Ectodermal cell (in vitro differentiated cells): ENCODE measurements at regions not wholly inside any gene's neighbourhood (a gene's known extent, or its start where the extent isn't known, plus 50 kb on each side); places are given as distances from the start of the nearest gene placed in this dataset.

Experiments used
- H3K27ac ChIP-seq: 2 replicates; pipeline ENCODE4 v1.7.0; 2013; ENCODE audit warnings: mild to moderate bottlenecking, low read depth, low read length; ENCODE audit not compliant: insufficient read depth, poor library complexity, severe bottlenecking
- H3K27me3 ChIP-seq: 2 replicates; pipeline ENCODE4 v1.7.0; 2013; ENCODE audit warnings: mild to moderate bottlenecking, low read length; ENCODE audit not compliant: insufficient read depth, control insufficient read depth, poor library complexity, severe bottlenecking
- H3K36me3 ChIP-seq: one replicate; pipeline ENCODE4 v1.7.0; 2013; ENCODE audit warnings: low read length; ENCODE audit not compliant: control insufficient read depth, insufficient read depth
- H3K4me1 ChIP-seq: one replicate; pipeline ENCODE4 v1.7.0; 2013; ENCODE audit warnings: low read length; ENCODE audit not compliant: control insufficient read depth, insufficient read depth
- H3K4me3 ChIP-seq: 2 replicates; pipeline ENCODE4 v1.7.0; 2013; ENCODE audit warnings: low read depth, low read length, control low read depth; ENCODE audit not compliant: insufficient read depth
- H3K9me3 ChIP-seq: 2 replicates; pipeline ENCODE4 v1.7.0; 2013; ENCODE audit warnings: mild to moderate bottlenecking, low read length, moderate library complexity; ENCODE audit not compliant: control insufficient read depth
- WGBS, 2 experiments: methylation state at CpG; one replicate each; pipeline ENCODE4 v1.1.7; 2013; ENCODE audit warnings: missing lambda C conversion rate in 2 of 2; 5-methylcytosine and 5-hydroxymethylcytosine counted together

DNA sequence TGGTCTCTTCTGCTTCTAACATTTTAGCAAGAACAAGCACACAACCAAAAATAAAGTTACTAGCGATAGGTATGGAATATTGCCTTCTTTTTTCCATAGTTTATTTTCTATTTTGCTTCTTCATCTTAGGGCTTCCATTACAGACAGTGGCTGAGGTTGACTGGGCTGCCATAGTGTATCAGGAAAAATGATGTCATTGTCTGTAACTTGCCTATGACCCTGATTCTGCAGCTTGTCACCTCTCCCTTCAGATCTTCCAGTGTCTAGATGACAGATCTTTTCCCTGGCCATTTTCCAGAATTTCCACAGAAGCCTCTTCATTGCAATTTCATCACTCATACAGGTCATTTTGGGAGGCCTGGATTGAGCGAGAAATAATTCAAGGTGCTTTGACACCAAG lies 308.5 kb downstream of the EPHA4 start:
- Histone ChIP-seq H3K4me3 (no peak overlapping the region), H3K27me3 (no peaks in the 10 kb centered on the region), H3K9me3 (no peaks in the 10 kb centered on the region), H3K27ac (no peak overlapping the region), H3K4me1 (no peaks in the 10 kb centered on the region), H3K36me3 (no peaks in the 10 kb centered on the region)
- WGBS, 2 experiments = 96 to 97% methylated on average over 2 of the region's 2 CpGs

DNA sequence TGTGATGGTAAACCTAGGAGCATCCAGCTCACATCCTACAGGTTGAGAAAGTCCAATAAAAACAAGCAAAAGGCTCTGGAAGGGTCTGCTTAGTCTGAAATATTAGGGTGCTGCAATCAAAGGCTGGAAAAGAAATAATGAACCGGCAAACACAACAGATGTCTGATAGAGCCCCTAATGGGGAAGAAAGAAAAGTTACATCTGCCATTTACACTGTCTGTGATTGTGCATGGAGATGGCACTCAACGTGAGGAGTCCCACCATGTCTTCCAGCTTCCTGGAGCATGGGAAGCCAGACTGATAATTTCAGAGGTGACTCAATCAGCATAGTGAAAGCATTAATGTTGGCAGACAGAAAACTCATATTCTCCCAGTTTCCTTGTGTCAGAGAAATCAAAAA lies 307.8 kb downstream of the EPHA4 start:
- Histone ChIP-seq H3K4me1 (no peaks in the 10 kb centered on the region), H3K36me3 (no peaks in the 10 kb centered on the region), H3K27ac (no peak overlapping the region), H3K9me3 (no peaks in the 10 kb centered on the region), H3K4me3 (no peak overlapping the region), H3K27me3 (no peaks in the 10 kb centered on the region)
- WGBS, 2 experiments = 48% methylated on average over 2 of the region's 2 CpGs

GRCh38 chr2:221267773-221268425 lies 304.2 kb downstream of the EPHA4 start:
- Histone ChIP-seq H3K36me3 (no peaks in the 10 kb centered on the region), H3K9me3 (no peaks in the 10 kb centered on the region), H3K27me3 (no peaks in the 10 kb centered on the region), H3K4me3 (no peak overlapping the region), H3K4me1 (no peaks in the 10 kb centered on the region), H3K27ac (no peak overlapping the region)
- 96 to 99% methylated on average over 6 of the region's 6 CpGs for WGBS, 2 experiments

DNA sequence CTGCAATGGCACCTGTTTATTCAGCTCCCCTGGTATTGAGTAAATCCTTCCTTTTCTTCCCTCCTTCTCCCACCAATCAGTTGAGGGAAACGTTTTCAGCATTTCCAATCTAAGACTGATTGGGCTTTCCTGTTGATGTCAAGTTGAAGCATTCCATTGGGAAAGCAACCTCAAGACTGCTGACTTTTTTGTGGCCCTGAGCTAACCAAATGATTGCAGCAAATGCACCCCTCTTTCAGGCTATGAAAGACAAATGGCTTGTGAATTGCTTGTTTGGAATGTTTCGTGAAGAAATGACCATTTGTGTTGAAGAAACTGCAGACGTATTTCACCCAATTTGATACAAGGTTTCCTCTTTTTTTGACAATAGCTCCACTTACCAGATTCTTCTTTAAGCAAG lies 303.5 kb downstream of the EPHA4 start:
- Histone ChIP-seq H3K4me3 (no peak overlapping the region), H3K27ac (no peak overlapping the region), H3K27me3 (no peaks in the 10 kb centered on the region), H3K36me3 (no peaks in the 10 kb centered on the region), H3K4me1 (no peaks in the 10 kb centered on the region), H3K9me3 (no peaks in the 10 kb centered on the region)
- WGBS, 2 experiments = 68 to 79% methylated on average over 3 of the region's 3 CpGs

DNA sequence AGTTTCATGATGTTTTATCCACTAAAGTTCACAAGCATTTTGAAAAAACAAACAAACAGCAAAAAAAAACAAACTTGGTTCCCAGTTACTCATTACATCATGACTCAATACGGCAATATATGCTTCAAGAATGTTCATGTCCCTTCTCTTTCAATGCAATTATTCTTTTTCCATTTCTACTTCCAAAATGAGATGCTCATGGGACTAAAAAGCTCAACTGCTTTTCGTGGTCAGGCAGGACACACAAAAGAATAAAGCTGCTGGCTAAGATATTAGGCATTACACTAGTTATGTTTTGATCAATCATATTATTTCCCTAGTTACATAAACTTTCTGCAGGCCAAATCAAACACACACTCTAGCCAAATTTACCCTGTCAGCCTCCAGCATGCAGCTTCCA lies 301.3 kb downstream of the EPHA4 start:
- Histone ChIP-seq H3K4me1 (no peaks in the 10 kb centered on the region), H3K9me3 (no peaks in the 10 kb centered on the region), H3K27ac (no peak overlapping the region), H3K27me3 (no peaks in the 10 kb centered on the region), H3K4me3 (no peak overlapping the region), H3K36me3 (no peaks in the 10 kb centered on the region)
- WGBS, 2 experiments = 89 to 97% methylated on average over 1 to 2 of the region's 2 CpGs

GRCh38 chr2:221272729-221273128 lies 299.4 kb downstream of the EPHA4 start:
- Histone ChIP-seq H3K27me3 (no peaks in the 10 kb centered on the region), H3K9me3 (no peaks in the 10 kb centered on the region), H3K36me3 (no peaks in the 10 kb centered on the region), H3K4me3 (no peak overlapping the region), H3K27ac (no peak overlapping the region), H3K4me1 (no peaks in the 10 kb centered on the region)
- WGBS, 2 experiments = 91 to 92% methylated on average over 3 of the region's 3 CpGs

GRCh38 chr2:221276033-221276432 lies 296.1 kb downstream of the EPHA4 start:
- 100% methylated on average over 1 of the region's 1 CpG for WGBS, 2 experiments
- no peaks in the 10 kb centered on the region for H3K27me3 ChIP-seq
- H3K4me1 ChIP-seq = no peaks in the 10 kb centered on the region
- no peak overlapping the region for H3K27ac ChIP-seq
- no peak overlapping the region for H3K4me3 ChIP-seq
- H3K36me3 ChIP-seq = no peaks in the 10 kb centered on the region
- no peaks in the 10 kb centered on the region for H3K9me3 ChIP-seq

GRCh38 chr2:221276601-221277000 lies 295.5 kb downstream of the EPHA4 start:
- no peaks in the 10 kb centered on the region for H3K4me1 ChIP-seq
- no peak overlapping the region for H3K27ac ChIP-seq
- H3K9me3 ChIP-seq = no peaks in the 10 kb centered on the region
- no peak overlapping the region for H3K4me3 ChIP-seq
- WGBS, 2 experiments = 100% methylated on average over 1 to 2 of the region's 2 CpGs
- no peaks in the 10 kb centered on the region for H3K27me3 ChIP-seq
- H3K36me3 ChIP-seq = no peaks in the 10 kb centered on the region

DNA sequence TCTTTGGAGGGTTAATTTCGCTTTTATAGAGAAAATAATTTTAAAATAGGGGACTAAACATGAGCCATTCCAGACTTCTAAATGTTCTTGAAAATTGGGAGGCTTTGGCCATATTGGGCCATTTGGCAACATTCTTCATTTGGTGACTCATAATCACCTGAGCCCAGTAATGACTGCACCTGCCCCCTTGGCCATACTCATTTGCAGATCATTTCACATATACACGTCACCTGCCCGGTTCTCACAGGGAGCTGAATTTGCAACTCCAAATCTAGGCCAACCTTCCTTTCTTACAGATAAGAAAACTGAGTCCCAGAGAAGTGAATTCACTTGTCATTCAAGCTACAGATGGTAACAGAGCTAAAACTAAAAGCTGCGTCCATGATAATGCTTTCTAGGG lies 289.7 kb downstream of the EPHA4 start:
- Histone ChIP-seq H3K27ac (no peak overlapping the region), H3K36me3 (no peaks in the 10 kb centered on the region), H3K9me3 (no peaks in the 10 kb centered on the region), H3K4me3 (no peak overlapping the region), H3K4me1 (peaks cover 5% of the 10 kb centered on the region), H3K27me3 (no peaks in the 10 kb centered on the region)
- 89 to 95% methylated on average over 4 of the region's 4 CpGs for WGBS, 2 experiments

DNA sequence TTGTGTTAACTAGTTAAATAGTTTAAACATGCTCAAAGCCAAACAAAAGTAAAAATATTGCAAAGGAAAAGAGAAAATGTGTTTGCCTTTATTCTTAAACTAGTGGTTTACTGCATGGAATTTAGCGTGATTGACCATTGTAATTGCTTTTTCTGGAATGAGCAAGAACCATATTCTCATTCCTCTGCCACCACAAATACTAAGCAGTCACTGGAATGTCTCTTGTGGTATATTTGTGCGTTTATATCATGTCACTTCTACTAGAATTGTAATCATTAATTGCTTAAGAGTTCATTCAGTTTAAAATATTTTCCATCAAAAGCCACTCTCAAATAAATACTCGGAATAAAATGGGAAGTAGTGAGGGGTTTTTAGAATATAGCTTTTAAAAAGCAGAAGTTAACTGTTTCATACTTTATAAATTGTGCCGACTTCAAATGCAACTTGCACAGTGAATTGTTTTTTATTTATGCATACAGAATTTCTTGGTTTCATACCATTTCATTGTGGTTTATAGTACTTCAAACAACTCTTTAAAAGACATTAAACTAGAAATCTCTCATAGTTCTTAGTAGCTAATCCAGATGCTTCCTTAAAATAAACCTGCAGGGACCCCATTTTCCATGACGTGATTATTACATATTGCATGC lies 288.1 kb downstream of the EPHA4 start:
- Histone ChIP-seq H3K4me1 (peaks cover 11% of the 10 kb centered on the region), H3K36me3 (no peaks in the 10 kb centered on the region), H3K27ac (peak overlapping the region; percentile 45), H3K9me3 (no peaks in the 10 kb centered on the region), H3K4me3 (no peak overlapping the region), H3K27me3 (no peaks in the 10 kb centered on the region)
- WGBS, 2 experiments = 93 to 94% methylated on average over 1 to 4 of the region's 5 CpGs
